Liver (tissue), 8 donors: ENCODE measurements at regions not wholly inside any gene's neighbourhood (a gene's known extent, or its start where the extent isn't known, plus 50 kb on each side); places are given as distances from the start of the nearest gene placed in this dataset.
"Not testable (repeated sequence)": the region's sequence is repeated elsewhere in the genome, so short reads cannot be mapped to it uniquely, and the experiment has no call there.

Experiments used
- DNase-seq: peaks from one replicate; pipeline ENCODE4 v3.0.0-alpha.2; 2017; ENCODE audit warnings: low spot score
- H3K27ac ChIP-seq, 2 donors: one replicate each; pipeline ENCODE4 v1.7.0; 2013; ENCODE audit warnings: inconsistent platforms in 2 of 2, low read length in 2 of 2, control low read depth in 1 of 2, low read depth in 1 of 2, mild to moderate bottlenecking in 1 of 2
- H3K27me3 ChIP-seq, 4 donors: one replicate each; pipeline versions ENCODE4 v1.6.1 to v1.7.0; 2013; ENCODE audit warnings: low read length in 3 of 4, inconsistent platforms in 1 of 4, mild to moderate bottlenecking in 1 of 4, moderate library complexity in 1 of 4; ENCODE audit not compliant: control insufficient read depth in 4 of 4, insufficient read depth in 4 of 4
- H3K36me3 ChIP-seq, 4 donors: one replicate each; pipeline versions ENCODE4 v1.6.1 to v1.7.0; 2013; ENCODE audit warnings: low read length in 3 of 4, mild to moderate bottlenecking in 3 of 4, low read depth in 1 of 4, moderate library complexity in 1 of 4; ENCODE audit not compliant: control insufficient read depth in 4 of 4, insufficient read depth in 3 of 4
- H3K4me1 ChIP-seq, 4 donors: one replicate each; pipeline versions ENCODE4 v1.6.1 to v1.7.0; 2013; ENCODE audit warnings: low read length in 3 of 4, mild to moderate bottlenecking in 3 of 4, moderate library complexity in 1 of 4; ENCODE audit not compliant: control insufficient read depth in 4 of 4, insufficient read depth in 4 of 4
- H3K4me3 ChIP-seq, 3 donors: one replicate each; pipeline versions ENCODE4 v1.6.1 to v1.7.0; 2013; ENCODE audit warnings: low read length in 3 of 3, control low read depth in 1 of 3, low read depth in 1 of 3, mild to moderate bottlenecking in 1 of 3
- H3K9ac ChIP-seq, 2 donors: one replicate each; pipeline ENCODE4 v1.7.0; 2013; ENCODE audit warnings: low read length in 2 of 2, mild to moderate bottlenecking in 2 of 2, moderate library complexity in 2 of 2, control low read depth in 1 of 2, low read depth in 1 of 2
- H3K9me3 ChIP-seq, 4 donors: one replicate each; pipeline versions ENCODE4 v1.6.1 to v1.7.0; 2013; ENCODE audit warnings: low read length in 3 of 4; ENCODE audit not compliant: control insufficient read depth in 4 of 4
- CTCF ChIP-seq: fragments of 150-350 bp; IDR thresholded peaks from 2 replicates; pipeline ENCODE4 v1.5.1; 2017; ENCODE audit warnings: improper control_type of control experiment, low read depth, low read length; ENCODE audit not compliant: missing input control
- FOXA1 ChIP-seq: IDR thresholded peaks from 2 replicates; pipeline ENCODE4 v1.6.1; 2016; ENCODE audit warnings: antibody characterized with exemption
- FOXA2 ChIP-seq: IDR thresholded peaks from 2 replicates; pipeline ENCODE4 v1.6.1; 2016; ENCODE audit warnings: antibody characterized with exemption
- GABPA ChIP-seq, 2 donors: IDR thresholded peaks in 1 of 2; conservative IDR thresholded peaks in 1 of 2; 2 replicates each; pipeline ENCODE4 v1.6.1; 2016; ENCODE audit warnings: antibody characterized with exemption in 2 of 2, mild to moderate bottlenecking in 1 of 2, moderate library complexity in 1 of 2
- HNF4A ChIP-seq, 2 donors: conservative IDR thresholded peaks; 2 replicates each; pipeline ENCODE4 v1.6.1; 2016; ENCODE audit warnings: antibody characterized with exemption in 2 of 2, mild to moderate bottlenecking in 2 of 2
- JUND ChIP-seq, 2 donors: IDR thresholded peaks; 2 replicates each; pipeline ENCODE4 v1.6.1; 2016; ENCODE audit warnings: antibody characterized with exemption in 2 of 2
- NR2F2 ChIP-seq: IDR thresholded peaks from 2 replicates; pipeline ENCODE4 v1.6.1; 2016; ENCODE audit warnings: antibody characterized with exemption
- RAD21 ChIP-seq, 2 donors: IDR thresholded peaks; 2 replicates each; pipeline ENCODE4 v1.6.1; 2016; ENCODE audit warnings: antibody characterized with exemption in 2 of 2, mild to moderate bottlenecking in 2 of 2
- REST ChIP-seq: IDR thresholded peaks from 2 replicates; pipeline ENCODE4 v1.6.1; 2016; ENCODE audit warnings: antibody characterized with exemption, mild to moderate bottlenecking
- YY1 ChIP-seq: IDR thresholded peaks from 2 replicates; pipeline ENCODE4 v1.6.1; 2016; ENCODE audit warnings: antibody characterized with exemption, mild to moderate bottlenecking
- WGBS: extraction: QIAGEN DNeasy Blood & Tissue Kit; methylation state at CpG from one replicate; pipeline ENCODE4 v1.1.7; 2013; 5-methylcytosine and 5-hydroxymethylcytosine counted together
- TF ChIP-seq, protein P1 (sequence below): IDR thresholded peaks from 2 replicates; pipeline ENCODE4 v1.6.1; 2016; ENCODE audit warnings: antibody characterized with exemption
- donor health status: healthy.
- donor health status: healthy.
- donor health status: healthy.
- donor health status: healthy.
- donor health status: healthy.

- Histone ChIP-seq H3K27me3 (no peaks in the 10 kb centered on the region), H3K36me3 (no peaks in the 10 kb centered on the region), H3K4me3 (no peak overlapping the region), H3K9me3 (no peaks in the 10 kb centered on the region), H3K27ac (no peak overlapping the region), H3K9ac (no peak overlapping the region), H3K4me1 (peaks cover 2 to 10% (median 4%) of the 10 kb centered on the region in 4 donors)
- TF ChIP-seq GABPA (IDR thresholded peaks at IDR 0.05 in 1 of 2, conservative IDR thresholded peaks at IDR 0.05 in 1 of 2) (no peak), RAD21 (IDR thresholded peaks at IDR 0.05) (no peak), JUND (IDR thresholded peaks at IDR 0.05) (no peak), REST (no peak), CTCF (no peak), FOXA1 (no peak), YY1 (no peak), NR2F2 (no peak), HNF4A (conservative IDR thresholded peaks at IDR 0.05) (no peak)
- TF ChIP-seq, protein P1, sequence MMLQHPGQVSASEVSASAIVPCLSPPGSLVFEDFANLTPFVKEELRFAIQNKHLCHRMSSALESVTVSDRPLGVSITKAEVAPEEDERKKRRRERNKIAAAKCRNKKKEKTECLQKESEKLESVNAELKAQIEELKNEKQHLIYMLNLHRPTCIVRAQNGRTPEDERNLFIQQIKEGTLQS = no peak
- no peak for DNase-seq
Measured at GRCh38 chr15:35247150-35247549, 162.1 kb upstream of the NANOGP8 start.

DNA sequence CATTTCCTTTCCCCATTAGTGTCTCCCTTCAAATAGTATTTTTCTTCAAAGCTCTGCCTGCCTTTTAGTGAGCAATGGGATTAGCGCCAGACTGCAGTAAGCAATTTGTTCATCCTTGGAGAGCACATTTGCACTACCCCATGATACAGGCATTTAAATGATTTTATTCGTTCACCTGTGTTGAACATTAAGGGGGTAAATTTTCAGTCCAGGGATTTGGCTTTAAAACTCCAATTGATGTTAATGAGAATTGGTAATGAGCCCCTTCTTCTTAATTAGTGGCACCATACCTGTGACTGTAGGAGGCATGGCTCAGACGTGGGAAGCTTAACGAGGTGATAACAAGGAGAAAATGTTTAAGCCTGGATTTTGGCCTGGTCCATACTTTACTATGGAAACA is 161.4 kb upstream of the NANOGP8 start:
- Histone ChIP-seq H3K27me3 (no peaks in the 10 kb centered on the region), H3K9ac (no peak overlapping the region), H3K4me3 (no peak overlapping the region), H3K27ac (no peak overlapping the region), H3K36me3 (no peaks in the 10 kb centered on the region), H3K4me1 (peaks cover 2 to 10% (median 4%) of the 10 kb centered on the region in 4 donors), H3K9me3 (no peaks in the 10 kb centered on the region)
- DNase-seq = no peak
- TF ChIP-seq FOXA2 = no peak
- WGBS = 90% methylated on average over 4 of the region's 4 CpGs

DNA sequence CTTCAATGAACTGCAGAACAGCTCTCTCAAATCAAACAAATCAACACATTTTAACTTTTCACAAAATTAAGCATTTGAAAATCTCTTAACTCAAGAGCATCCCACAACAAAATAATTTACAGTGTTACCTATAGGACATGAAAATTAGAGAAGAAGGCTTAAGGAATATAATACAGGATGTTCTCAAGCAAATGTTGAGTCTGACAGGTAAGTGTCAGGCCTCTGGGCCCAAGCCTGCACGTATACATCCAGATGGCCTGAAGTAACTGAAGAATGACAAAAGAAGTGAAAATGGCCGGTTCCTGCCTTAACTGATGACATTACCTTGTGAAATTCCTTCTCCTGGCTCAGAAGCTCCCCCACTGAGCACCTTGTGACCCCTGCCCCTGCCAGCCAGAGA is 160.6 kb upstream of the NANOGP8 start:
- not testable (repeated sequence) for H3K27ac ChIP-seq, H3K36me3 ChIP-seq, H3K9me3 ChIP-seq, H3K4me3 ChIP-seq, DNase-seq, H3K27me3 ChIP-seq, H3K9ac ChIP-seq
- H3K4me1 ChIP-seq = peaks cover 2 to 10% (median 4%) of the 10 kb centered on the region in 4 donors
- 89% methylated on average over 2 of the region's 2 CpGs for WGBS
